ENCODE measurements at regions not wholly inside any gene's neighbourhood (a gene's known extent, or its start where the extent isn't known, plus 50 kb on each side); places are given as distances from the start of the nearest gene placed in this dataset.

GRCh38 chr18:44453505-44453904, 227.2 kb upstream of the SETBP1 start:
- no peak for TF ChIP-seq POLR2AphosphoS5 (IDR thresholded peaks at IDR 0.05; ENCODE audit: low read depth)
- TF ChIP-seq CTCF (IDR thresholded peaks at IDR 0.05; ENCODE audit: insufficient read depth, low read length): no peak
- TF ChIP-seq SPI1 (IDR thresholded peaks at IDR 0.05; ENCODE audit: borderline replicate concordance, low read depth): no peak

Measured in HL-60 (cell line).